Testis (tissue), 2 donors: ENCODE measurements at regions not wholly inside any gene's neighbourhood (a gene's known extent, or its start where the extent isn't known, plus 50 kb on each side); places are given as distances from the start of the nearest gene placed in this dataset.

Experiments used
- CTCF ChIP-seq, 3 experiments: fragments of 450-650 bp in 2 of 3; fragments of 200-600 bp in 1 of 3; sonication (generic) in 1 of 3; IDR thresholded peaks; one replicate each; pipeline ENCODE4 v1.5.1; 2016 to 2019; ENCODE audit warnings: antibody characterized with exemption in 3 of 3, mild to moderate bottlenecking in 2 of 3, moderate library complexity in 1 of 3
- POLR2A ChIP-seq: fragments of 450-650 bp; IDR thresholded peaks from one replicate; pipeline ENCODE4 v1.6.1; 2017; ENCODE audit warnings: antibody characterized with exemption, mild to moderate bottlenecking, moderate library complexity

- TF ChIP-seq POLR2A = no peak
- no peak for TF ChIP-seq CTCF (IDR thresholded peaks at IDR 0.05)
These were observed 328.0 kb upstream of the PPP1R2C start for GRCh38 chrX:43106009-43106408.
